NCI-H82 (cell line): ENCODE measurements at regions not wholly inside any gene's neighbourhood (a gene's known extent, or its start where the extent isn't known, plus 50 kb on each side); places are given as distances from the start of the nearest gene placed in this dataset.
"Not testable (repeated sequence)": the region's sequence is repeated elsewhere in the genome, so short reads cannot be mapped to it uniquely, and the experiment has no call there.

Experiments
- DNase-seq: peaks from one replicate; lab custom pipeline; 2025; lab: John Stamatoyannopoulos, UW

- DNase-seq = not testable (repeated sequence)
These were observed 92.0 kb upstream of the TMTC4 start for GRCh38 chr13:100766570-100766969.

- DNase-seq = no peak
These were observed 90.3 kb upstream of the TMTC4 start for GRCh38 chr13:100764937-100765336.

- DNase-seq = not testable (repeated sequence)
These were observed 87.5 kb upstream of the TMTC4 start for GRCh38 chr13:100762126-100762525.

GRCh38 chr13:100755891-100756290 is 81.3 kb upstream of the TMTC4 start:
- no peak for DNase-seq

- no peak for DNase-seq
These were observed 79.9 kb upstream of the TMTC4 start for GRCh38 chr13:100754459-100754858.

- DNase-seq = no peak
These were observed 78.8 kb upstream of the TMTC4 start for GRCh38 chr13:100753376-100753775.

- DNase-seq = peak; percentile 16
These were observed 77.2 kb upstream of the TMTC4 start for GRCh38 chr13:100751826-100752225.

GRCh38 chr13:100746953-100747683 is 72.5 kb upstream of the TMTC4 start:
- no peak for DNase-seq

GRCh38 chr13:100738176-100738855 is 63.7 kb upstream of the TMTC4 start:
- no peak for DNase-seq

GRCh38 chr13:100735494-100735893 is 60.9 kb upstream of the TMTC4 start:
- no peak for DNase-seq

GRCh38 chr13:100734194-100734720 is 59.7 kb upstream of the TMTC4 start:
- DNase-seq = no peak

- DNase-seq = no peak
These were observed 58.7 kb upstream of the TMTC4 start for GRCh38 chr13:100733261-100733660.

GRCh38 chr13:100728201-100728600 is 53.6 kb upstream of the TMTC4 start:
- DNase-seq = no peak

GRCh38 chr13:100725472-100725871 is 50.9 kb upstream of the TMTC4 start:
- DNase-seq = no peak

GRCh38 chr13:100724568-100724967 is 50.0 kb upstream of the TMTC4 start:
- no peak for DNase-seq
